HL-60 (cell line): ENCODE measurements at regions not wholly inside any gene's neighbourhood (a gene's known extent, or its start where the extent isn't known, plus 50 kb on each side); places are given as distances from the start of the nearest gene placed in this dataset.

Experiments
- CTCF ChIP-seq: IDR thresholded peaks from one replicate; pipeline ENCODE4 v1.5.1; 2011; ENCODE audit warnings: low read length, control low read depth, inconsistent platforms; ENCODE audit not compliant: insufficient read depth
- GABPA ChIP-seq: IDR thresholded peaks from 2 replicates; pipeline ENCODE4 v1.6.1; 2012; ENCODE audit warnings: low read depth
- POLR2AphosphoS5 ChIP-seq: IDR thresholded peaks from 2 replicates; pipeline ENCODE4 v1.6.1; 2012; ENCODE audit warnings: low read depth
- REST ChIP-seq: IDR thresholded peaks from 2 replicates; pipeline ENCODE4 v1.6.1; 2012; ENCODE audit warnings: low read depth; ENCODE audit not compliant: insufficient replicate concordance
- SPI1 ChIP-seq: IDR thresholded peaks from 2 replicates; pipeline ENCODE4 v1.6.1; 2012; ENCODE audit warnings: low read depth, mild to moderate bottlenecking, borderline replicate concordance

- TF ChIP-seq POLR2AphosphoS5 (no peak), CTCF (no peak), REST (no peak), GABPA (no peak), SPI1 (no peak)
Measured at GRCh38 chr22:22767876-22768602, 119.6 kb upstream of the IGLL5 start.
